ENCODE measurements at regions not wholly inside any gene's neighbourhood (a gene's known extent, or its start where the extent isn't known, plus 50 kb on each side); places are given as distances from the start of the nearest gene placed in this dataset.

DNA sequence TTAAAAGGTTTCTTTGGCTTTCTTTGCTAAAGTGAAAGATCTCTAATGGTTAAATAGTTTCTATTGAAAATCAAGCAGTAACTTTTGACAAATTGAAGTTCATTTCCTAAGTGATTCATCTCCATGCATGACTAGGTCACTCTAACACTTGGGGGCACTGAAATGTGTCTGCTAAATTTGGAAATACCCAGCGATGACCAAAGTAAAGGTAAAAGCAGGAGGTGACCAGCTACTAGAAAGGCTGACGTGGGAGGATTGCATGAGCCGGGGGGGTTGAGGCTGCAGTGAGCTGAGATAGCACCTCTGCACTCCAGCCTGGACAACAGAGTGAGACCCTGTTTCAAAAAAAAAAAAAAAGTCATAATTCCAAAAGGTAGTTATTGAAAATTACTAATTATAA is 111.8 kb upstream of the GPR141 start:
- no peak overlapping the region for H3K27ac Mint-ChIP-seq
- H3K9me3 Mint-ChIP-seq: no peaks in the 10 kb centered on the region
- no peaks in the 10 kb centered on the region for H3K9me2 ChIP-seq (ENCODE audit: insufficient read depth)
- no peaks in the 10 kb centered on the region; the same call in 1 of the 2 replicates for H3K4me1 ChIP-seq (ENCODE audit: insufficient read depth)
- H3K27me3 ChIP-seq (ENCODE audit: insufficient read depth): no peaks in the 10 kb centered on the region
- H3K4me3 ChIP-seq: no peak overlapping the region
- H3K4me3 Mint-ChIP-seq: no peak overlapping the region
- no peaks in the 10 kb centered on the region for H3F3A ChIP-seq (replicated peaks; ENCODE audit: low read depth)
- H3K27ac ChIP-seq (ENCODE audit: low read depth): no peak overlapping the region
- H2AFZ ChIP-seq: no peak overlapping the region
- H3K27me3 Mint-ChIP-seq (ENCODE audit: insufficient read depth, low read depth, poor library complexity): peaks cover 3% of the 10 kb centered on the region
- H3K79me2 ChIP-seq (replicated peaks; ENCODE audit: insufficient read depth): no peaks in the 10 kb centered on the region
- no peak for ATAC-seq
- TF ChIP-seq ZNF331 (CRISPR knock-in tag; IDR thresholded peaks at IDR 0.05; ENCODE audit: low read depth): no peak
- TF ChIP-seq, protein P1, sequence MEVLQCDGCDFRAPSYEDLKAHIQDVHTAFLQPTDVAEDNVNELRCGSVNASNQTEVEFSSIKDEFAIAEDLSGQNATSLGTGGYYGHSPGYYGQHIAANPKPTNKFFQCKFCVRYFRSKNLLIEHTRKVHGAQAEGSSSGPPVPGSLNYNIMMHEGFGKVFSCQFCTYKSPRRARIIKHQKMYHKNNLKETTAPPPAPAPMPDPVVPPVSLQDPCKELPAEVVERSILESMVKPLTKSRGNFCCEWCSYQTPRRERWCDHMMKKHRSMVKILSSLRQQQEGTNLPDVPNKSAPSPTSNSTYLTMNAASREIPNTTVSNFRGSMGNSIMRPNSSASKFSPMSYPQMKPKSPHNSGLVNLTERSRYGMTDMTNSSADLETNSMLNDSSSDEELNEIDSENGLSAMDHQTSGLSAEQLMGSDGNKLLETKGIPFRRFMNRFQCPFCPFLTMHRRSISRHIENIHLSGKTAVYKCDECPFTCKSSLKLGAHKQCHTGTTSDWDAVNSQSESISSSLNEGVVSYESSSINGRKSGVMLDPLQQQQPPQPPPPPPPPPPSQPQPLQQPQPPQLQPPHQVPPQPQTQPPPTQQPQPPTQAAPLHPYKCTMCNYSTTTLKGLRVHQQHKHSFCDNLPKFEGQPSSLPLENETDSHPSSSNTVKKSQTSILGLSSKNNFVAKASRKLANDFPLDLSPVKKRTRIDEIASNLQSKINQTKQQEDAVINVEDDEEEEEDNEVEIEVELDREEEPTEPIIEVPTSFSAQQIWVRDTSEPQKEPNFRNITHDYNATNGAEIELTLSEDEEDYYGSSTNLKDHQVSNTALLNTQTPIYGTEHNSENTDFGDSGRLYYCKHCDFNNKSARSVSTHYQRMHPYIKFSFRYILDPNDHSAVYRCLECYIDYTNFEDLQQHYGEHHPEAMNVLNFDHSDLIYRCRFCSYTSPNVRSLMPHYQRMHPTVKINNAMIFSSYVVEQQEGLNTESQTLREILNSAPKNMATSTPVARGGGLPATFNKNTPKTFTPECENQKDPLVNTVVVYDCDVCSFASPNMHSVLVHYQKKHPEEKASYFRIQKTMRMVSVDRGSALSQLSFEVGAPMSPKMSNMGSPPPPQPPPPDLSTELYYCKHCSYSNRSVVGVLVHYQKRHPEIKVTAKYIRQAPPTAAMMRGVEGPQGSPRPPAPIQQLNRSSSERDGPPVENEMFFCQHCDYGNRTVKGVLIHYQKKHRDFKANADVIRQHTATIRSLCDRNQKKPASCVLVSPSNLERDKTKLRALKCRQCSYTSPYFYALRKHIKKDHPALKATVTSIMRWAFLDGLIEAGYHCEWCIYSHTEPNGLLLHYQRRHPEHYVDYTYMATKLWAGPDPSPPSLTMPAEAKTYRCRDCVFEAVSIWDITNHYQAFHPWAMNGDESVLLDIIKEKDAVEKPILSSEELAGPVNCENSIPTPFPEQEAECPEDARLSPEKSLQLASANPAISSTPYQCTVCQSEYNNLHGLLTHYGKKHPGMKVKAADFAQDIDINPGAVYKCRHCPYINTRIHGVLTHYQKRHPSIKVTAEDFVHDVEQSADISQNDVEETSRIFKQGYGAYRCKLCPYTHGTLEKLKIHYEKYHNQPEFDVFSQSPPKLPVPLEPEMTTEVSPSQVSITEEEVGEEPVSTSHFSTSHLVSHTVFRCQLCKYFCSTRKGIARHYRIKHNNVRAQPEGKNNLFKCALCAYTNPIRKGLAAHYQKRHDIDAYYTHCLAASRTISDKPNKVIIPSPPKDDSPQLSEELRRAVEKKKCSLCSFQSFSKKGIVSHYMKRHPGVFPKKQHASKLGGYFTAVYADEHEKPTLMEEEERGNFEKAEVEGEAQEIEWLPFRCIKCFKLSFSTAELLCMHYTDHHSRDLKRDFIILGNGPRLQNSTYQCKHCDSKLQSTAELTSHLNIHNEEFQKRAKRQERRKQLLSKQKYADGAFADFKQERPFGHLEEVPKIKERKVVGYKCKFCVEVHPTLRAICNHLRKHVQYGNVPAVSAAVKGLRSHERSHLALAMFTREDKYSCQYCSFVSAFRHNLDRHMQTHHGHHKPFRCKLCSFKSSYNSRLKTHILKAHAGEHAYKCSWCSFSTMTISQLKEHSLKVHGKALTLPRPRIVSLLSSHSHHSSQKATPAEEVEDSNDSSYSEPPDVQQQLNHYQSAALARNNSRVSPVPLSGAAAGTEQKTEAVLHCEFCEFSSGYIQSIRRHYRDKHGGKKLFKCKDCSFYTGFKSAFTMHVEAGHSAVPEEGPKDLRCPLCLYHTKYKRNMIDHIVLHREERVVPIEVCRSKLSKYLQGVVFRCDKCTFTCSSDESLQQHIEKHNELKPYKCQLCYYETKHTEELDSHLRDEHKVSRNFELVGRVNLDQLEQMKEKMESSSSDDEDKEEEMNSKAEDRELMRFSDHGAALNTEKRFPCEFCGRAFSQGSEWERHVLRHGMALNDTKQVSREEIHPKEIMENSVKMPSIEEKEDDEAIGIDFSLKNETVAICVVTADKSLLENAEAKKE (CRISPR knock-in tag; IDR thresholded peaks at IDR 0.05): no peak
- TF ChIP-seq, protein P2, sequence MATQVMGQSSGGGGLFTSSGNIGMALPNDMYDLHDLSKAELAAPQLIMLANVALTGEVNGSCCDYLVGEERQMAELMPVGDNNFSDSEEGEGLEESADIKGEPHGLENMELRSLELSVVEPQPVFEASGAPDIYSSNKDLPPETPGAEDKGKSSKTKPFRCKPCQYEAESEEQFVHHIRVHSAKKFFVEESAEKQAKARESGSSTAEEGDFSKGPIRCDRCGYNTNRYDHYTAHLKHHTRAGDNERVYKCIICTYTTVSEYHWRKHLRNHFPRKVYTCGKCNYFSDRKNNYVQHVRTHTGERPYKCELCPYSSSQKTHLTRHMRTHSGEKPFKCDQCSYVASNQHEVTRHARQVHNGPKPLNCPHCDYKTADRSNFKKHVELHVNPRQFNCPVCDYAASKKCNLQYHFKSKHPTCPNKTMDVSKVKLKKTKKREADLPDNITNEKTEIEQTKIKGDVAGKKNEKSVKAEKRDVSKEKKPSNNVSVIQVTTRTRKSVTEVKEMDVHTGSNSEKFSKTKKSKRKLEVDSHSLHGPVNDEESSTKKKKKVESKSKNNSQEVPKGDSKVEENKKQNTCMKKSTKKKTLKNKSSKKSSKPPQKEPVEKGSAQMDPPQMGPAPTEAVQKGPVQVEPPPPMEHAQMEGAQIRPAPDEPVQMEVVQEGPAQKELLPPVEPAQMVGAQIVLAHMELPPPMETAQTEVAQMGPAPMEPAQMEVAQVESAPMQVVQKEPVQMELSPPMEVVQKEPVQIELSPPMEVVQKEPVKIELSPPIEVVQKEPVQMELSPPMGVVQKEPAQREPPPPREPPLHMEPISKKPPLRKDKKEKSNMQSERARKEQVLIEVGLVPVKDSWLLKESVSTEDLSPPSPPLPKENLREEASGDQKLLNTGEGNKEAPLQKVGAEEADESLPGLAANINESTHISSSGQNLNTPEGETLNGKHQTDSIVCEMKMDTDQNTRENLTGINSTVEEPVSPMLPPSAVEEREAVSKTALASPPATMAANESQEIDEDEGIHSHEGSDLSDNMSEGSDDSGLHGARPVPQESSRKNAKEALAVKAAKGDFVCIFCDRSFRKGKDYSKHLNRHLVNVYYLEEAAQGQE (IDR thresholded peaks at IDR 0.05; ENCODE audit: unreplicated experiment): no peak
- TF ChIP-seq NANOG (IDR thresholded peaks at IDR 0.05; ENCODE audit: borderline replicate concordance): no peak
- TF ChIP-seq, protein P3, sequence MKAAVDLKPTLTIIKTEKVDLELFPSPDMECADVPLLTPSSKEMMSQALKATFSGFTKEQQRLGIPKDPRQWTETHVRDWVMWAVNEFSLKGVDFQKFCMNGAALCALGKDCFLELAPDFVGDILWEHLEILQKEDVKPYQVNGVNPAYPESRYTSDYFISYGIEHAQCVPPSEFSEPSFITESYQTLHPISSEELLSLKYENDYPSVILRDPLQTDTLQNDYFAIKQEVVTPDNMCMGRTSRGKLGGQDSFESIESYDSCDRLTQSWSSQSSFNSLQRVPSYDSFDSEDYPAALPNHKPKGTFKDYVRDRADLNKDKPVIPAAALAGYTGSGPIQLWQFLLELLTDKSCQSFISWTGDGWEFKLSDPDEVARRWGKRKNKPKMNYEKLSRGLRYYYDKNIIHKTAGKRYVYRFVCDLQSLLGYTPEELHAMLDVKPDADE (IDR thresholded peaks at IDR 0.05): no peak
- TF ChIP-seq POLR2AphosphoS5 (IDR thresholded peaks at IDR 0.05; ENCODE audit: low read depth): no peak
- TF ChIP-seq ZNF114 (CRISPR knock-in tag; IDR thresholded peaks at IDR 0.05): no peak
- no peak for TF ChIP-seq EZH2 (IDR thresholded peaks at IDR 0.05; ENCODE audit: low read depth, unreplicated experiment)
- H3K4me2 ChIP-seq: no peak overlapping the region
- H3K4me1 Mint-ChIP-seq: peaks cover 3% of the 10 kb centered on the region; the same call in 1 of the 3 replicates
- no peaks in the 10 kb centered on the region for H3K36me3 ChIP-seq (ENCODE audit: insufficient read depth)
- H3K36me3 Mint-ChIP-seq (ENCODE audit: low read depth): no peaks in the 10 kb centered on the region
- no peaks in the 10 kb centered on the region for H4K20me1 ChIP-seq (replicated peaks; ENCODE audit: insufficient read depth)
- no peak for DNase-seq (ENCODE audit: low spot score)
